T-helper 1 cell treated with Interleukin-12 subunit alpha and Interleukin-12 subunit beta and Interleukin-4 antibody, amounts not matched to agents 30 μg/mL and 1 μg/mL, for 36 hours (primary cell): ENCODE measurements at regions not wholly inside any gene's neighbourhood (a gene's known extent, or its start where the extent isn't known, plus 50 kb on each side); places are given as distances from the start of the nearest gene placed in this dataset.

Source experiments
- H3K27ac Mint-ChIP-seq: one replicate; pipeline ENCODE4 v1.8.0; 2021; ENCODE audit warnings: mild to moderate bottlenecking, mixed read lengths
- H3K27me3 Mint-ChIP-seq: one replicate; pipeline ENCODE4 v1.8.0; 2021; ENCODE audit warnings: low read depth, mixed read lengths
- H3K36me3 Mint-ChIP-seq: one replicate; pipeline ENCODE4 v1.8.0; 2021; ENCODE audit warnings: low read depth, mixed read lengths
- H3K4me1 Mint-ChIP-seq: one replicate; pipeline ENCODE4 v1.8.0; 2021; ENCODE audit warnings: low read depth, mixed read lengths
- H3K4me3 Mint-ChIP-seq: one replicate; pipeline ENCODE4 v1.8.0; 2021; ENCODE audit warnings: mild to moderate bottlenecking, moderate library complexity, mixed read lengths
- H3K9me3 Mint-ChIP-seq: one replicate; pipeline ENCODE4 v1.8.0; 2021; ENCODE audit warnings: mixed read lengths

DNA sequence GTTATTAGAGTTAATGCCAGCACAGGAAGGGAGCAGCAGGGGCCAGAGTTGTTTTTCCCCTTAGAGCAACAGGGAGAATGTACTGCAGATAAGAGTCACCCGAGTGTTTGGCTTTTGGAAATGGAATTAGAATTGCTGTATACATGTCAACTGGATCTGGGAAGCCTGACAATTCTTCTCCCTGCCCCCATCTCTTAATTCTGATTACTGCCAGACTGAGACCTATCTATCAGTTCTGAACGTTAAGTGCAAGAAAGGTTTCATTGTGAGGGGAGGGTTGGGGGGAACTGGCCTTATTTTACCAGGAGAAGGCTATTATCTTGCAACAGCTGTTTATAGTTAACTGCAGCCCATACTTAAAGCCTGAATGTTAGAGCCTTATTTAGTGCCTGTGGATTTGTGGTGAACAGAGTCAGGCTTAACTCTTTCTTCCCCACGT, 424.5 kb upstream of the CDH11 start:
- Mint-ChIP-seq H3K4me1 (no peaks in the 10 kb centered on the region), H3K27ac (no peak overlapping the region), H3K9me3 (peaks cover 13% of the 10 kb centered on the region), H3K4me3 (no peak overlapping the region), H3K36me3 (no peaks in the 10 kb centered on the region), H3K27me3 (no peaks in the 10 kb centered on the region)

DNA sequence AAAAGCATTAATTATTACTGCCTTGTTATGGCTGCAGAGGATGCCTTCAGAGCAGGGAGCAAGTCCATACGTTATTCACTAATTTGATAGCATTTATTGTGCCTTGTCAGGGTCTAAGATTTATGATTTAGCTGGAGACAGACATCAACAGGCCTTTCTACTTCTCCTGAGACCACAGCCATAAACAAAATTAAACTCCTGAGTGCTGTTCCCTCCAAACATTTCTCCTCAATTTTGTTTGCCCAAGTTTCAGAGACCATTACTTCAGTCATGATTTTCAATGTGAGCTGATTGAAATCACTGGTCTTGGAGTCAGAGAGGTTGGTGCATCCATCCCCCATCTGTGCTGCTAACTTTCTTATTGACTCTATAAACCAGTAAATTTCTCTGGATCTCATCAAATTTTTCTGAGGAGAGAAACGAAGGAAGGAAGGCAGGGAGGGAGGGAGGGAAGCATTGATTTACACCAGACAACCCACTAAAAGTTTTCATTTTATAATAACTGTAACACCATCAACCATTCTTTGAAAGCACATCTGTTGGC, 423.6 kb upstream of the CDH11 start:
- H3K4me3 Mint-ChIP-seq: no peak overlapping the region
- H3K9me3 Mint-ChIP-seq: peaks cover 9% of the 10 kb centered on the region
- no peaks in the 10 kb centered on the region for H3K27me3 Mint-ChIP-seq
- no peak overlapping the region for H3K27ac Mint-ChIP-seq
- no peaks in the 10 kb centered on the region for H3K4me1 Mint-ChIP-seq
- no peaks in the 10 kb centered on the region for H3K36me3 Mint-ChIP-seq

DNA sequence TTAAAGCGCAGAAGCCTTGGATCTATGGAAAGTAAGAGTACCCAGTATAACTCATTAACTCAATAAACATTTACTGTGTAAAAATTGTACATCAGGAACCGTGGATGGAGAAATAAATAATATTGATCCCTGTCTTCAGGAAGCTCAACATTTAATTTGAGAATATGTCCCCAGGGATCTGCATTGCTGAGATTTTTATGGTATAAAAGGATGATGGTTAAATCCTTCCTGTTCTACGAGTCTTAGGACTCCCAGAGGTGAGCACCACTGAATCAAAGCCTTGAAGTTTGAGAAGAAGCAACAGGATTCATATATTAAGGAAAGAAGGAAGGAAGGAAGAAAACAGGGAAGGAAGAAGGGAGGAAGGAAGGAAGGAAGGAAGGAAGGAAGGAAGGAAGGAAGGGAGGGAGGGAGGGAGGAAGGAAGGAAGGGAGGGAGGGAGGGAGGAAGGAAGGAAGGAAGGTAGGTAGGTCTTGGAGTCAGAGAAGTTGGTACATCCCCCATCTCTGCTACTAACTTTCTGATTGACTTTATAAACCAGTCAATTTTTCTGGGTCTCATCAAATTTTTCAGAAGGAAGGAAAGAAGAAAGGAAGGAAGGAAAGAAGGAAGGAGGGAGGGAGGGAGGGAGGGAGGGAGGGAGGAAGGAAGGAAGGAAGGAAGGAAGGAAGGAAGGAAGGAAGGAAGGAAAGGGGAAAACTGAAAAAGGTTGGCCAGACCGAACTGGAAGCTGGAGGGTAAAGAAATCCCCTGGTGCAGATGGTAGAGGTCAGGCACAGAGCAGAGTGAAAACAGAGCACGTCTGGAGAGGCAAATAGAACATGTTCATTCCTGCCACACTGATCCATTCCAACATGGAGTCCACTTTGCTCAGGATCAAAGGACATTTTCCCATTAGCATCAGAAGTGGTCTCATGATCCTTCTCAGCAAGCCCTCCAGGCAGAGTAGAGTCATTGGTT, 422.2 kb upstream of the CDH11 start:
- Mint-ChIP-seq H3K4me1 (no peaks in the 10 kb centered on the region), H3K27me3 (no peaks in the 10 kb centered on the region), H3K27ac (no peak overlapping the region), H3K4me3 (no peak overlapping the region), H3K36me3 (no peaks in the 10 kb centered on the region), H3K9me3 (peaks cover 9% of the 10 kb centered on the region)

DNA sequence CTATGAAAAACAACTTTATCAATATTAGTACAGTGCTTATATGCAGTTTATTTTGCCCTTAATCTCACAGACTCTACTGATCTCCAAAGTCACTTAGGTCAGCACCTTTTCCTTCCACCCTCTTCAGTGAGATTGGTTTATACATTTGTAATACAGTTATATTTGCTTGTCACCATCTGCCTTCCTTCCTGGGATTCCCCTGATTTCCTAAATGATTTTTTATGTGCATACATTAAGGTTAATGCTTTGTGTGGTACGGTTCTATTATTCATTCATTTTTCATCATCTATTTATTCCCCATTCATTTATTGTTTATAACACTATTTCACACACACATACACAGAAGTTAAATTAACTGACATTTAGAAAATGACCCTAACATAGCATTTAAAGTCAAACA, 419.8 kb upstream of the CDH11 start:
- Mint-ChIP-seq H3K4me1 (no peaks in the 10 kb centered on the region), H3K27ac (no peak overlapping the region), H3K27me3 (no peaks in the 10 kb centered on the region), H3K9me3 (peaks cover 5% of the 10 kb centered on the region), H3K36me3 (peaks cover 2% of the 10 kb centered on the region), H3K4me3 (no peak overlapping the region)

DNA sequence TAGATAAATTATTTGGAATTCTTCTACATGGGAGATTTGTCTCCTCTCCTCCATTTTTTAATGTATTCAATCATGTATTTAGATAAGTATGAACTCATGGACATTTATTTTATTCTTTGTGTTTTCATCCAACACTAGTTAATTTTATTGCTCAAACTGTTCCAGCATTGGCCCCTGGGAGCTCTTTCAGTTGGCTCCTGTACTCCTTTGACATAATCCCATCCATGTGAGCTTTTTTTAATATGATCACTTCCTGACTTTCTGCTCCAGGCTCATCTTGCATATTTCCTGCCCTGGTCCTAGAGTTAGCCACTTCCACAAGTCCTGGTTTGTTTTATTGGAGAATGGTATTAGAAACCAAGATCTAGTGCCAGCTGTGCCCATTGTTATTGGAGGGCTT, 419.0 kb upstream of the CDH11 start:
- Mint-ChIP-seq H3K27ac (no peak overlapping the region), H3K27me3 (no peaks in the 10 kb centered on the region), H3K9me3 (peaks cover 5% of the 10 kb centered on the region), H3K4me3 (no peak overlapping the region), H3K4me1 (no peaks in the 10 kb centered on the region), H3K36me3 (peaks cover 2% of the 10 kb centered on the region)

- peaks cover 2% of the 10 kb centered on the region for H3K36me3 Mint-ChIP-seq
- H3K9me3 Mint-ChIP-seq: peaks cover 9% of the 10 kb centered on the region
- H3K4me1 Mint-ChIP-seq: no peaks in the 10 kb centered on the region
- H3K27ac Mint-ChIP-seq: no peak overlapping the region
- no peak overlapping the region for H3K4me3 Mint-ChIP-seq
- H3K27me3 Mint-ChIP-seq: no peaks in the 10 kb centered on the region
These were observed 417.1 kb upstream of the CDH11 start for GRCh38 chr16:65538976-65539375.

GRCh38 chr16:65537336-65537735, 415.5 kb upstream of the CDH11 start:
- Mint-ChIP-seq H3K4me1 (no peaks in the 10 kb centered on the region), H3K4me3 (no peak overlapping the region), H3K27ac (no peak overlapping the region), H3K36me3 (peaks cover 2% of the 10 kb centered on the region), H3K27me3 (no peaks in the 10 kb centered on the region), H3K9me3 (peaks cover 9% of the 10 kb centered on the region)

- Mint-ChIP-seq H3K9me3 (peaks cover 12% of the 10 kb centered on the region), H3K36me3 (peaks cover 2% of the 10 kb centered on the region), H3K4me3 (no peak overlapping the region), H3K27ac (no peak overlapping the region), H3K27me3 (no peaks in the 10 kb centered on the region), H3K4me1 (no peaks in the 10 kb centered on the region)
These were observed 412.3 kb upstream of the CDH11 start for GRCh38 chr16:65534121-65534528.

GRCh38 chr16:65532846-65533245, 411.0 kb upstream of the CDH11 start:
- Mint-ChIP-seq H3K27me3 (no peaks in the 10 kb centered on the region), H3K4me1 (no peaks in the 10 kb centered on the region)

GRCh38 chr16:65532258-65532657, 410.4 kb upstream of the CDH11 start:
- Mint-ChIP-seq H3K9me3 (peaks cover 7% of the 10 kb centered on the region), H3K27me3 (no peaks in the 10 kb centered on the region), H3K36me3 (no peaks in the 10 kb centered on the region), H3K4me3 (no peak overlapping the region), H3K4me1 (no peaks in the 10 kb centered on the region), H3K27ac (no peak overlapping the region)

More at GRCh38 chr16:65532846-65533245, 411.0 kb upstream of the CDH11 start:
- Mint-ChIP-seq H3K27ac (no peak overlapping the region), H3K36me3 (no peaks in the 10 kb centered on the region), H3K4me3 (no peak overlapping the region), H3K9me3 (peaks cover 7% of the 10 kb centered on the region)

DNA sequence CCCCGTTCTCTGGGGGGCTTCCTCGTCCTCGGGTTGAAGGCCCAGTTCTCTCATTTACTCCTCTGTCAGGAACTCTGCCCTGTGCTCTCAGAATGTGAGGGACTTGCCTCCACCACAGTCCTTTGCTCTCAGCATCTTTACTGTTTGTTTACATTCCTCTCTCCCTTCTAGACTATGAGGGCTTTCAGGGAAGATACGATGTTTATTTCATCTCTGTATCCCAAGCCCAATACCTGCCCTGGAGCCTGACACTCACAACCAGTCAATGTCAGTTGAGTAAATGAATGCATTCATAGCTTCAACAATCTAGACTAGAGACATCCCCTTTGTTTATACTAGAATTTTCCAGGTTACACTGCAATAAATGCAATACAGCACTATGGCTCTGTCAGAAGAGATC, 409.6 kb upstream of the CDH11 start:
- no peak overlapping the region for H3K4me3 Mint-ChIP-seq
- H3K27ac Mint-ChIP-seq: no peak overlapping the region
- no peaks in the 10 kb centered on the region for H3K27me3 Mint-ChIP-seq
- no peaks in the 10 kb centered on the region for H3K4me1 Mint-ChIP-seq
- H3K36me3 Mint-ChIP-seq: no peaks in the 10 kb centered on the region
- peaks cover 7% of the 10 kb centered on the region for H3K9me3 Mint-ChIP-seq

- no peaks in the 10 kb centered on the region for H3K36me3 Mint-ChIP-seq
- no peak overlapping the region for H3K4me3 Mint-ChIP-seq
- no peaks in the 10 kb centered on the region for H3K4me1 Mint-ChIP-seq
- no peaks in the 10 kb centered on the region for H3K9me3 Mint-ChIP-seq
- H3K27me3 Mint-ChIP-seq: no peaks in the 10 kb centered on the region
- H3K27ac Mint-ChIP-seq: no peak overlapping the region
These were observed 403.8 kb upstream of the CDH11 start for GRCh38 chr16:65525707-65526106.

DNA sequence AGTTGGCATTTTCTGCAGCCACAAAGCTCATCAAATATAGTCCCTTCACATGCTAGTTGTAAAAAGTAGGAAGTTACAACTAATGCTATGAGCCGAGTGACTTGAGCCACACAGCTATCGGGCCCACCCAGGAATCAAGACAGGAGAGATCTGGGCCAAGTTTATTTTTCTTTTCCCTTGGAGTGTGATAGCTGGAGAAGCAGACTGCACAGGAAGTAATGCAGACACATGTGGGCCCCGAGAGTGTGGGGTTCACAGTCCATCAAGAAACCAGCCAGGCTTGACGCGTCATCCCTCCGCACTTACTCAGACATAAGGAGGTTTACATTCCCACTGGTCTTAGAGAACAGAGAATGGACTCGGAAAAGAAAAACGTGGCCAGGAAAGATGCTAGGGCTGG, 403.1 kb upstream of the CDH11 start:
- Mint-ChIP-seq H3K9me3 (no peaks in the 10 kb centered on the region), H3K27ac (no peak overlapping the region), H3K27me3 (no peaks in the 10 kb centered on the region), H3K4me1 (no peaks in the 10 kb centered on the region), H3K4me3 (no peak overlapping the region), H3K36me3 (no peaks in the 10 kb centered on the region)

- Mint-ChIP-seq H3K27me3 (no peaks in the 10 kb centered on the region), H3K4me3 (no peak overlapping the region), H3K9me3 (no peaks in the 10 kb centered on the region), H3K4me1 (no peaks in the 10 kb centered on the region), H3K27ac (no peak overlapping the region), H3K36me3 (no peaks in the 10 kb centered on the region)
These were observed 402.4 kb upstream of the CDH11 start for GRCh38 chr16:65524231-65524630.

GRCh38 chr16:65523283-65523944, 401.6 kb upstream of the CDH11 start:
- H3K36me3 Mint-ChIP-seq: no peaks in the 10 kb centered on the region
- no peak overlapping the region for H3K4me3 Mint-ChIP-seq
- no peaks in the 10 kb centered on the region for H3K27me3 Mint-ChIP-seq
- H3K4me1 Mint-ChIP-seq: no peaks in the 10 kb centered on the region
- no peak overlapping the region for H3K27ac Mint-ChIP-seq
- no peaks in the 10 kb centered on the region for H3K9me3 Mint-ChIP-seq
